ENCODE measurements at regions not wholly inside any gene's neighbourhood (a gene's known extent, or its start where the extent isn't known, plus 50 kb on each side); places are given as distances from the start of the nearest gene placed in this dataset.

GRCh38 chr4:71163317-71163716 is 169.9 kb downstream of the DCK start:
- TF ChIP-seq CTCF (IDR thresholded peaks at IDR 0.05) = no peak
- no peak for TF ChIP-seq POLR2A (IDR thresholded peaks at IDR 0.05)
